ENCODE measurements at regions not wholly inside any gene's neighbourhood (a gene's known extent, or its start where the extent isn't known, plus 50 kb on each side); places are given as distances from the start of the nearest gene placed in this dataset.

DNA sequence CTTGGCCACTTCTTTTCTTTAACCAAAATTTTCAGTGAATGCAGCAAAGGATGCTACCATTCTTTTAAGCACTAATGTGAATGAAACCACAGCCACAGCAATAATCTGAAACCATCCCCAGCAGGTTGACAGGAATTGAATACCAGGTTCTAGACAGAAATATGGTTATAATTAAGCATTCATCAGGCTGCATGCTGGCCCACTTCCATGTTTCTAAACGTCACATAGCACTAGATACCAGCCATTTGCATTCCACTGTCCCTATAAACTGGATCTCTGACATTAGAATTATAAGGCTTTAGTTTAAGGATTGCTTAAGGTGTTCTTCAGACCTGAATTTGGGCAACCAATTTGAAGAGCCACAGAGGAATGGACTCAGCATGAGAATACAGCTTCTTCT, 340.8 kb upstream of the KLF6 start:
- DNase-seq (ENCODE audit: low spot score), result no peak

DNA sequence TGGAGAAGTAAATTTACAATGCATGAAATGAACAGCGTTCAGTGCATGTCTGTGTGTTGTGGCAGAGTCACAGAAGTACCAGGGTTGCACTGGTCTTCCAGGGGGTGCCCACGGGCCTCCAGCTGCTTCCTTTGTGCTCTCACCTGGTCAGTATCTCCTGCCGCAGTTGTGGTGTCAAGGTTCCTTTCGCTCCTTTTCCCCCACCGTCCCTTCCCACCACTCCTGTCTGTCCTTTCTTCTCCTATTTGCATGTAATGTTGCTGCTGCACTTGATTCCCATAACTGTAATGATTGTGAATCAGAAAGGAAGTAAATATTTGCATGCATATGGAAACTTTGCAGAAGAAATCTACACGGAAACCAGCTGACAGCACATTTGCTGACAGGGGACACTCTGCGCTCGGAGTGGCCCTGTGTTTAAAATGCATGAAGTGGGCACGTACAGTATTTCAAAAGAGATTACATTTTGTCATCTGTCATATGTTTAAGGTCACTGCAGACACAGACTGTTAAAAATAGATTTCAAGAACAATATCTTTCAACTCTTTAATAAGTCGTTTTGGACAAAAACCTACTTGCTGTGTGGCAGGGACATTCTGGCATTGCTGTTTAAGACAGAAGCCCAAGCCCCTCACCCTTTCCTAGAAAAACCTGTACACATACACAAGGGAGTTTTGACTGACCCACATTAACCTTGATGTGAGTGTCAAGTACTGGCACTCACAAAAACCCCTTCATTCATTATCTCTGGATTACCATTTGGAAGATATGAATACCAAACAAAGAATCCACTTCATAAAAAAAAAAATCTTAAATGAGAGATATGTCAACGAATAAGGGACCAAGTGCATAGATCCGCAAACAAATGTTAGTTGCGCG, 336.7 kb upstream of the KLF6 start:
- DNase-seq (ENCODE audit: low spot score), result no peak

DNA sequence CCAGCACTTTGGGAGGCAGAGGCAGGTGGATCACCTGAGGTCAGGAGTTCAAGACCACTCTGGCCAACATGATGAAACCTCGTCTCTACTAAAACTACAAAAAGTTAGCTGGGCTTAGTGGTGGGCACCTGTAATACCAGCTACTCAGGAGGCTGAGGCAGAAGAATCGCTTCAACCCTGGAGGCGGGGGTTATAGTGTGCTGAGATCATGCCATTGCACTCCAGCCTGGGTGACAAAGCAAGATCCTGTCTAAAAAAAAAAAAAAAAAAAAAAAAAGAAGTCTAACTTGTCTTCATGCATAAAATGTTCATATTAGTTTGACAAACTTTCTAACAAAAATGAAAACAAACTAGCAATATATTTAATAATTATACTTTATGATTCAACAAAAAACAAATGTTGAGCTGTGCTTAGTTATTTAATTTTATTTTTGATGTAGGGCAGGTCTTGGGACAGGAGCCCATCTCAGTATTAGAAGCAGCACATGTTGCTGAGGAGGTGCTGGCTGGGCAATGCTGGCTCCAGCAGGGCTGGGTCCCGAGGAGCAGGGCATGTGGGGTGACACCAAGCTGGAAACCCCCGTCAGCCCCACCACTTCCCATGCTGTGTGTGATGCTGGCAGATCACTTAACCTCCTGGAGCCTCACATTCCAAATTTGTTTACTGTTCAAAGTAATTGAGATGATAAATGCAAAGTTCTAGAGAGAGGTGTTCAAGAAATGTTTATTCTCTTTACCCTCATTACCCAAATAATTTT, 335.3 kb upstream of the KLF6 start:
- no peak for DNase-seq (ENCODE audit: low spot score)

DNA sequence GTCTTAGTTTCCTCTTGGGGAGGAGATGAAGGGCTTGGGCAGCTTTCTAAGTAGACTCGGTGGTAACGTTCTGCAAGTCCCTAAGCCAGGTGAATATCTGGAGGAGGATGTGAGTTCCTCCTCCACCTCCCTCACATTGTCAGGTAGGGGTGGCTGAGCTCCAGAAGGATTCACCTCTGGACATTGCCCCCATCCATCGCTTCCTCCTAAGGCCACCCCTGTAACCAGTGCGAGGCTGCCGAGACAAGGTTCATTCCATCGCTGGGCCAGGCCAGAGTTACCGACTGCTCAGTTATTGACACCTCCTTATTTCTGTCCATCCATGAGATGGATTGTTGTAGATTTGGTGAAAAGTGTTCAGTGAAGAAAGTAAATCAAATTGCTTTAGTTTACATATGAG, 334.1 kb upstream of the KLF6 start:
- DNase-seq (ENCODE audit: low spot score), result no peak

DNA sequence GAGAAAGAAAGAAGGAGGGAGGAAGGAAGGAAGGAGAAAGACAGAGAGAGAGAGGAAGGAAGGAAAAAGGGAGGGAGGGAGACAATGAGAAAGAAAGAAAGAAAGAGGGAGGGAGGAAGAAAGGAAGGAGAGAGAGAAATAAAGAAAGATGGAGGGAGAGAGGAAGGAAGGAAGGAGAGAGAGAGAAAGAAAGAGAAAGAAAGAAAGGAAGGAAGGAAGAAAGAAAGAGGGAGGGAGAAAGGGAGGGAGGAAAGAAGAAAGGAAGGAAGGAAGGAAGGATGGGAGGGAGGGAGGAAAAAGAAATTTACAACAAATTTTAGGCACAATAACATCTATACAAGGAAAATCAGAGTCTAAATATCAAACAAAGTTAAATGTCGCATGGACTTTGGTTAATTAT, 332.6 kb upstream of the KLF6 start:
- DNase-seq (ENCODE audit: low spot score), result no peak

DNA sequence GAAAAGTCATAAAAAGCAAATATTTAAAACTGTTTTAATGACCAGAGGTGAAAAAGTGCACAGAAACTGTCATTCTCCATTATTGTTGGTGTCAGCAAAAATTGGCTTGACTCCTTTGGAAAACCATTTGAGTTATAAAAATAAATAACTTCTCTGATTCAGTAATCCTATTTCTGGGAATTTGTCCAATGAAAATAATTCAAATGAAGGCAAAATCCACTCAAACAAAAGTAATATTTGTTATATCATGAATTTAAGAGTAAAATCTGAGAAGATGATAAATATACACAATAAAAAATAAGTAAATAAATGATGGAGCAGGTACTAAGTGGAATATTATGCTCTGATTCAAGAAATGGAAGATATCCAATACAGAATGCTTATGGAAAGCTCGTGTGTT, 326.6 kb upstream of the KLF6 start:
- no peak for DNase-seq (ENCODE audit: low spot score)

DNA sequence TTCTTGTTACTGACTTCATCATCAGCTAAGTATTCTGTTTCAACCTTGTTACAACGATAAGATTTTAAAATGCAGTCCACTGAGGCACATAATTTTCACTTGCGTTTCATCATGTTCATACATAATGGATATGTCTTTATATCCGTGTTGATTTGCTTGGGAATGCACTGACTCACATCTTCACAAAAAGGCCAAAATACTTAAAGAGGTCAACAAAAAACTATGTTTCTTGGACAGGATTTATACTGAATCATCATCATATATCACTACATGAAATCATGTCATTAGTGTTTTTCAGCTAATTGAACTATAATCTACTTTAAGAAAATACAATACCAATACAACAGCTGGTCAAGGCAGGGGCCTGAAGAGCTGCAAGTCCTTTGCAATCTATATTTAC, 324.5 kb upstream of the KLF6 start:
- DNase-seq (ENCODE audit: low spot score), result no peak

DNA sequence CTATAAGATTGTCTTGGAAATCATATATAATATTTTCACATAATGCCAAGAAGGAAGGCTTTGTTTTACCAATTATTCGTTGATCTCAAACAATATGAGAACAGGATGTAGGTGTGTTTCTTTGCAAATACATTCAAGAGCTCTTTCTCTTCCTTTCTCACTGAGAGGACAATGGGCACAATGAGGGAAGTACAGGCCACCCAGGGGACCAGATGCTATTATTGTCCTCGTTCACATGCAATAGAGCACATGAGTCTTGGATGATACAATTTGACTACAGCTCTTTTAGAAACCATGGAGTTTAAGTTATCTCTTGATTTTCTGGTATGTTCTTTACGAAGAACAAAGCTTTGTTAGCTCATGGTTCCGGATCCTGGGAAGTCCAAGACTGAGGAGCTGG, 323.7 kb upstream of the KLF6 start:
- no peak for DNase-seq (ENCODE audit: low spot score)

DNA sequence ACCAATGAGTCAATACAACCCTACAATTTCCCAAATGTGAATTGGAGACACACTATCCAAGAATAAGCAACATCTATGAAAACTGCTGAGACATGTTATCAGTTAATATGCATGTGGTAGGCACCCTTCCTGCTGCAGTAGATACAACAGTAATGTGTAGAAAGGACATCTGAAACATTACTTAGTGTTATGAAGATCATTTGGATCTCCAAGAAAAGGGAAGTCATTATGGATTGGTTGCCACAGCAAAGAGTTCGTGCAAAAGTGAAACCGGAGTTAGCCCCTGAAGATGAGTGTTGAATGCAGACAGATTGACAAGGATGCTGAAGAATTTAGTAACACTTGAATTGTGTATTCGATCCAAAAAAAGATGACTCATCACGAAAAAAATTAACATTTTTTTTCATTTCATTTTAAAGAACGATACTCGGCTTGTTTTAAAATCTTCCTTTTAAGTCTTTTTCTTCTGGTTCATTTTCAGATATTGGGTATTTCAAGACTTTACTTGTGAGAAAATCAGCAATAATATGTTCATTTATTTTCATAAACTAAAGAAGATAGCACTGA, 322.4 kb upstream of the KLF6 start:
- DNase-seq (ENCODE audit: low spot score), result no peak

DNA sequence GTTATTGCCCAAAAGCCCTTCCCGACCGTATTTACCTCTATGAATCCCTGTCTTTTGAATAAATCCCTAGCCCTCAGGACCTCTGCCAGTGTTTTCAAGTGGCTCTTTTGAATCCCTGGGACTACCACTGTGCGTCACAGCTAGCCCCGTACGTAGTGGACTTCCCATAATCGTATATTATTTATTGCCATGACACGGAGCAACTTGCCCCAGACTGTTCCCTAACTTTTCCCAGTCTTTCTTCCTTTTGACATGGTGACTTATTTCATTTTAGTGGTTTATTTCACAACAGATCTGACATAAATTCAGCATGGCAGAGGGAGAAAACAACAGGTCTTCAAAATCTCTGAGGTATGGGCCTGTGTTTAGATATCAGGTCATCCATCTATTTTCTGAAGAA, 318.6 kb upstream of the KLF6 start:
- DNase-seq (ENCODE audit: low spot score), result no peak

DNA sequence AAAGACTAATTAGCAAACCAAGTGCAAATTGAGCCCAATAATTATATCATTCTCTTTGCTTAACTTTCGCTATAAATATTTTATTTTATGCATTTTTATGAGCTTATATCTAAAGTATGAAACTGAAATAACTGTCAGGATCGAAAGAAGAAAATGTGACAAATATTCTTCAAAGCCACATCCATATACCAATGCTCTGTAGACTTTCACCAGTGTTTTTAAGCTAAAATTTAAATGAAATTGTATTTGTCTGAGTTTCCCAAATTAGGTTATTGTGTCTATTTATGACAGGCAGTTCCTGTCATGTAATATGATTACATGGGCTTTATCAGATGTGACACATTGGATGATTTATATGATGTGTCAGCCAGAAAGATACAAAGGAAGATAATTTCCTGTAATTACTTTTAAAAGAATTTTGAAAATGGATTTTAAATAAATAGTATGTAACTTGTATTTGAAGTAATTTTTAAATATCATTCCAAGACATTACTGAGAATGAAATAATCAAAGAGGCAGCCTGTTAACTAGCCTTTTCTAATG, 317.9 kb upstream of the KLF6 start:
- no peak for DNase-seq (ENCODE audit: low spot score)

DNA sequence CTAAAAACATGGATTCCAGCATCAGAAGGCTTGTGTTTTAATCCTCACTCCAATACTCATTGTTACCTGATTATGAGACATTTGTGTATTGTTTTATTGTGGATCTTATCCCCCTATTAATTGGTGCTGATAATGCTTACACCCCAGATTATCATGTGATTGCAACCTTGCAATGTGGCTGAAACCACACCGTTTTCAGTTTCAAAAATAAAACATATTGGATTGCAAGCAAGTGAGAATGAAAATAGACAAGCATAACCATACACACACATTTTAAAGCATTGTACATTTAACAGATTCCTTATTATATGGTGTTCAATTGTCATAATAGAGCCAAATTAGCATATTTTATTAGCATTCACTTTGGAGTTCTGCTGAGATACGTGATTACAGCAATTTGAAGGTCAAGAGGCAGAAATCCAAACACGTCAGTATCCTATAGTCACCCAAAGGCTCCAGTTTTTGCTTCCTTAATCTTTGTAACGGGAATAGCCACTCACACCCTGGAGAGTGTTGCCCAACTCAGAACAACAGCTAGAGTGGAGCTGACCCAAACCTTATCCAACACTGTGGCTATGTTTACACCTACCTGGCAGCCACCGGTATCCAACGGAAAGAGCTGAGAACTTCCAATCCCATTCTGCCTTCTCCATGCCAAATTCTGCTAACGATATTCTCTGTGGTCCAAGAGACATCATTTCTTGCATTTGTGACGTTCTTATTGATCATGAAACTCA, 317.1 kb upstream of the KLF6 start:
- no peak for DNase-seq (ENCODE audit: low spot score)

DNA sequence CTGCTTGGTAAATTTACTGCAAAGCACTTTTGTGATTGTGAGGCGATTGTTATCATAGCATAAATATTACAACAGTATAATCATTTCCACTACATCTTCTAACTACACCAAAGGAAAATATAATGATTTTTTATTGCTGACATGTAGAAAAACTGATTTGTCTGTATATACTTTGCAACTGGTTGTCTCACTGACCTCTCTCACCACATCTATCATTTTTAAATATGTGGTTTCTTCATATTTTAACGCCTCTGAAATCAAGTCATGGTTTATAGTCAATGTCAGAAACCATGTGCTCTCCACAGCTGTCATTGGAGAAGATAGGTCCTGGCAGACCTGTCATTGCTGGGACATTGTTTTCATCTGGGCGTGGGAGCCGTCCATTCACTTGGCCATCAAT, 315.4 kb upstream of the KLF6 start:
- no peak for DNase-seq (ENCODE audit: low spot score)

DNA sequence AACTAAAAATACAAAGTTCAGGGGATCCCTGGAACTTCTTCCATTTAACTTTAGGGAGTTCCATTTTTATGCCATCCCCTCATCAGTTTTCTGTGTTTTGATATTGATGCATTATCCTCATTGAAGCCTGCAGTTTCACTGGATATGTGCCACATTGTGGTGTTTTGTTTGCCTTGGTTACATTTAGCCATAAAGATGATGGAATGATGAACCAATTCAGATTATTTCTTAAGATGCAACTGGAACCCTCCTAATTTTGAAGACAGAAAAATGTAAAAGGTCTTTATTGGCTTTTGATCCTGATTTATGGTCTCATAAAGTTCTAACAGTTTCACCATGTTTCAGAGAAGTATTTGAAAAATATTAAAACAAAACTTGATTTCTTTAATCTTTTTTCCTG, 314.2 kb upstream of the KLF6 start:
- peak; percentile 7 for DNase-seq (ENCODE audit: low spot score)

DNA sequence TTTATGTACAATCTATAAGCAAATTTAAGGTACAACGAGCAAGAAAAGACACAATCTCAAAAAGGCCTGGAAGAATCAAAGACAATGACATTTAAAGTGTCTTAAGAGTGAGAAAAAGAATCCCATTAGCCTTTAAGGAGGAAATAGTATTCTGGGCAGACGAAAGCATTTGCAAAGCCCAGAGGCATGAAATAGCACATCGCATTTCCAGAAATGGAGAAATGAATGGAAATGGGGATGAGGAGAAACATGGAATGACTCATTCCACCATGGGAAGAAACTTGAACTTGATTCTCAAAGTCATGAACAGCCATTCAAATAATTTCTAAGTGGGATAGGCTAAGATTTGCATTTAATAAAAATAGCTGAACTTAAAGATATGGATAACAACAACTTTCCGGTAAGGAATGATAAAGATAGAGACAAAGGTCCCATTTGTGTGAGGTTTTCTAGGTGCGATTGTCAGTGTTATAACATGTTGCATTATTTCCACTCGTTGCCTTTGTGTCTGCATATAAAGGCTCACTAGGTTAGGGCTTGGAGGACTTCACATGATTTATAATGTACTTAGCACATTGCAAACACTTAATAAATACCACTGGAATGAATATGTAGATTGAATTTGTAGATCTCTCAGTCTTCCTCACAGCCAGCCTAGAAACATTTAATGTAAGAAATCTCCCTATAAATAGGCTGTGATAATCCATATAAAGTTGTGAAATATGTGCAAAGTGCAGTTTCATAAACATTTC, 310.3 kb upstream of the KLF6 start:
- DNase-seq (ENCODE audit: low spot score), result no peak

DNA sequence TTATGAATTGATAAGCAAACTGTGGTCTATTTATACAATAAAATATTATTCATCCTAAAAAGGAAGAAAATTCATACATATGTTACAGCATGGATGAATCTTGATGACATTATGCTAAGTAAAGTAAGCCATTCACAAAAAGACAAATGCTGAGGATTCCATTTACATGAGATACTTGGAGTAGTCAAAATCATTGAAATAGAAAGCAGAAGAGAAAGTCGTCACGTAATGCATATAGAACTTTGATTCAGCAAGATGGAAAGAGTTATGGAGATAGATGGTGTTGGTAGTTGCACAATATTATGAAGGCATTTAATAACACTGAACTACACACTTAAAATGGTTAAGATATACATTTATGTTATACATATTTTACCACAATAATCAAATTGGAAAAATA, 309.7 kb upstream of the KLF6 start:
- no peak for DNase-seq (ENCODE audit: low spot score)

DNA sequence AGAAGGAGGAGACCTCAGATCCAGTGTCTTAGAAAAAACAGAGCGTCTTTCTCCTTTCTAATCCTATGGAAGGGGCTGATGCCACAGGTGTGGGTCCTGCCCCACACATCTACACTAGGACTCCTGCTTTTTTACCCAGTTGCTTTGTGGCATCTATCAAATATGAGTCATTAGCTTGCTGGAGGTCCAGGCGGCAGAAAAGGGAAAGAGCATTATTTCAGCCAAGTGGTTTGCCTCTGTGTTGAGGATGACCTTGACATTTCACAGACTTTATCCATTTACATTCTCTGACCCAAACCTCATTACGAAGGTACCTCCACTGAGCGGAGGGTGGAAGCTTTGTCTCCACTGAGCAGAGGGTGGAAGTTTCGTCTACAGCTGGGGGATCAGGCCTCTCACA, 308.4 kb upstream of the KLF6 start:
- no peak for DNase-seq (ENCODE audit: low spot score)

DNA sequence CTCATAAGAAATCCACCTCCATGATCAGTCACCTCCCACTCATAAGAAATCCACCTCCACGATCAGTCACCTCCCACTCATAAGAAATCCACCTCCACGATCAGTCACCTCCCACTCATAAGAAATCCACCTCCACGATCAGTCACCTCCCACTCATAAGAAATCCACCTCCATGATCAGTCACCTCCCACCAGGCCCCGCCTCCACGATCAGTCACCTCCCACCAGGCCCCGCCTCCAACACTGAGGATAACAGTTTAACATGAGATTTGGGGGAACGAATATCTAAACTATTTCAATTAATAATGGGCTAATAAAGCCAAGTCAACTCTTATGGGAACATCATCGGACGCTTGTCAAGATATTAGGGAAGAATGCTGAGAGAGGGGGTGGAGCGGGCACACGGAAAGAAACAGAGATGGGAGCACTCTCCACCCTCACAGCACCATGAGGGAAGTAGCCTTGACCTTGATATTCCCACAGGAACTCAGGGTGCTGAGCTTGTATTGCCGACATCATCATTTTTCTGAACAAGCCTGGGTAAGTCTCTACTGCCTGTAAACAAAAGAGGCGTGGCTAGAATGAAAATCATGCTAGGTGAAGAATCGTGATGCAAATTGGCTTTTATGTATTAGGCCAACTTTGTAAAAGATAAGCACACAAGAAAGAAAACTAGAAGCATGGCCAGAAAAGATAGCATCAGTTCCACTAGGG, 303.5 kb upstream of the KLF6 start:
- no peak for DNase-seq (ENCODE audit: low spot score)

DNA sequence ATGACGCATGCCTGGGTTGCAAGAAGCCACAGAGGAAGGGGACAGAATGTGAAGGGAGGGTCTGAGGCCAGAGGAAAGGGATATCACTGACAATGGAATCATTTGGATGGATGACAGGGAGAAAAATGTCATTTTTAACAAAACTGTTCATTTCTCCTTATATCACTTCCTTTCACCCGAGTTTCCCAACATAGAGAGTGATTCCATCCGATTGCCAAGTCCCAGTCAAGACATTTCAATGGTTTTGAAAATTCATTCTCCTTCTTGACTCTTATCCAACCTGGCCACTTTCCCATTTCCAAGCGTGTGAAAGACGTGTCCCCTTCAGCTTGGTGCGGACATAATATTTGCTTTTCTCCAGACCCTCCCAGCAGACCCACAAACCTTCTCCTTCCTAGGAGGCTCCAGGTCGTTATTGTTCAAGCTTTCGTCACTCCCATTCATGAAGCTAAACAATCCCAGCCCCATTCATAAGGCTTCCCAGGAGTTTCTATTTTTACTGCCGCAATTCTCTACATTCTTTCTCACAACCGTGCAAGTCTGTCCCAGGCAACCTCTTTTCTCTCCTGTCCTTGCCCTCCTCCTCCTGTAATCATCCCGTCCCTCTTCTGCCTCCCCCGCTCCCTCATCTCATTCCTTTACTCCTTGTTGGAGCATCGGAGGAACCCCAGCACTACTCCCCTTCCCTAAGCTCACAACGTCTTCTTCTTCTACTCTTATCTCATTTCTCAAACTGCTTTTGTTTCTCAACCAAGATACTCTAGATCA, 301.3 kb upstream of the KLF6 start:
- no peak for DNase-seq (ENCODE audit: low spot score)
